ENCODE measurements at regions not wholly inside any gene's neighbourhood (a gene's known extent, or its start where the extent isn't known, plus 50 kb on each side); places are given as distances from the start of the nearest gene placed in this dataset.

DNA sequence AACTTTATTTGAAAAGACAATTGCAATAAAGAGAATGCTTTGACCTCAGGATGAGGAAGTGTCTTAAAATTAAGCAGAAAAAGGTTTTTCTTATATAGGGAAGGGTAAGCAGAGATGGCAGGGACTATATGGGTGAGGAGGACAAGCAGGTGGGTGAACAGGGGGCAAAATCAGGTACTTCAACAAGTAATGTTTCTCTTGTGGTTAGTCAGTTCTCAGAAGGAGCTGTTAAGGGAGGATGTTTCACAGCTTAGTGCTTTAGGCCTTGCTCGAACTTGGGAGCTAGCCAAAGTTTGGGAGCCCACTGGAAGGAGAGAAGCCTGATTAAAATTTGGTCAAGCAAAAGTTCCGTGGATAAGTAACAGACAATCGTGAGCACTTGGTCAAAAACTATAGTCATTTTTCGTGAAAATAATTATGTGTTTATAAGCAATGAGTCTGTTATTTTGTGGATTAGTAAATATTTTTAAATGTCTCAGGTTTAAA, 364.2 kb upstream of the TMPO start:
- no peaks in the 10 kb centered on the region for H3K36me3 ChIP-seq (ENCODE audit: insufficient read depth, low read length)
- no peaks in the 10 kb centered on the region for H3K27me3 ChIP-seq (ENCODE audit: insufficient read depth, low read length)
- H3K9me2 ChIP-seq (ENCODE audit: low read depth, low read length): no peaks in the 10 kb centered on the region
- no peaks in the 10 kb centered on the region for H3F3A ChIP-seq (ENCODE audit: insufficient read depth, low read length)
- no peaks in the 10 kb centered on the region for H4K20me1 ChIP-seq (ENCODE audit: insufficient read depth, low read length)
- H3K4me3 ChIP-seq (ENCODE audit: low read depth, low read length, poor library complexity, severe bottlenecking): no peak overlapping the region
- no peaks in the 10 kb centered on the region for H3K4me1 ChIP-seq (ENCODE audit: insufficient read depth, low read length, severe bottlenecking)
- no peaks in the 10 kb centered on the region for H3K9me3 ChIP-seq (ENCODE audit: low read length)
- no peak overlapping the region for H3K9ac ChIP-seq (ENCODE audit: low read length)
- H3K79me2 ChIP-seq (ENCODE audit: insufficient read depth, low read length): no peaks in the 10 kb centered on the region
- no peak overlapping the region for H3K4me2 ChIP-seq (ENCODE audit: low read length)
- TF ChIP-seq EZH2 (IDR thresholded peaks at IDR 0.05; ENCODE audit: borderline replicate concordance, low read length) (no peak), CTCF (IDR thresholded peaks at IDR 0.05; ENCODE audit: low read length) (no peak)
- no peak overlapping the region for H2AFZ ChIP-seq (ENCODE audit: low read length)
- H3K27ac ChIP-seq (ENCODE audit: low read depth, low read length, poor library complexity, severe bottlenecking): no peak overlapping the region

GRCh38 chr12:98151984-98152383, 363.4 kb upstream of the TMPO start:
- no peaks in the 10 kb centered on the region for H3K79me2 ChIP-seq (ENCODE audit: insufficient read depth, low read length)
- H3K27ac ChIP-seq (ENCODE audit: low read depth, low read length, poor library complexity, severe bottlenecking): no peak overlapping the region
- H3K9me3 ChIP-seq (ENCODE audit: low read length): no peaks in the 10 kb centered on the region
- H3K9me2 ChIP-seq (ENCODE audit: low read depth, low read length): no peaks in the 10 kb centered on the region
- no peaks in the 10 kb centered on the region for H3K4me1 ChIP-seq (ENCODE audit: insufficient read depth, low read length, severe bottlenecking)
- H3K36me3 ChIP-seq (ENCODE audit: insufficient read depth, low read length): no peaks in the 10 kb centered on the region
- no peak overlapping the region for H3K4me3 ChIP-seq (ENCODE audit: low read depth, low read length, poor library complexity, severe bottlenecking)
- H3K27me3 ChIP-seq (ENCODE audit: insufficient read depth, low read length): no peaks in the 10 kb centered on the region
- no peak overlapping the region for H3K4me2 ChIP-seq (ENCODE audit: low read length)
- H4K20me1 ChIP-seq (ENCODE audit: insufficient read depth, low read length): no peaks in the 10 kb centered on the region
- H2AFZ ChIP-seq (ENCODE audit: low read length): no peak overlapping the region
- TF ChIP-seq EZH2 (IDR thresholded peaks at IDR 0.05; ENCODE audit: borderline replicate concordance, low read length) (no peak), CTCF (IDR thresholded peaks at IDR 0.05; ENCODE audit: low read length) (no peak)
- no peaks in the 10 kb centered on the region for H3F3A ChIP-seq (ENCODE audit: insufficient read depth, low read length)
- H3K9ac ChIP-seq (ENCODE audit: low read length): no peak overlapping the region

DNA sequence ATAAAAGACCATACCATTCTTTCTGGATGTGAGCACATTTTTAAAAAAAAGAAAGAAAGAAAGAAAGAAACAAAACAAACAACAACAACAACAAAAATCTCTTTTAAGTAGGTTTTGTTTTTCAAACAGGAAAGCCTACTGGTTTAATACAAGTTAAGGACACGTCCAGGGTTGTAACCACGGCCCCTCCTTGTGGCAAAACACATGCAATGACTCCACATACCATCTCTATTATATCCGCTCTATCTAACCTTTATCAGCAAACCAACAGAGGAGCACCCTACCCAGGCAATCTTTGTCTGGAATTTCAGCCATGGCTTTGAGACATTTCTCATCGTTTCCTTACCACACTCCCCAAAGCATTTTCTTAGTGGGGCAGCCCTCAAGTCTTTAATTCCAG, 360.5 kb upstream of the TMPO start:
- H4K20me1 ChIP-seq (ENCODE audit: insufficient read depth, low read length): no peaks in the 10 kb centered on the region
- H3K4me1 ChIP-seq (ENCODE audit: insufficient read depth, low read length, severe bottlenecking): no peaks in the 10 kb centered on the region
- no peaks in the 10 kb centered on the region for H3K36me3 ChIP-seq (ENCODE audit: insufficient read depth, low read length)
- no peak overlapping the region for H3K27ac ChIP-seq (ENCODE audit: low read depth, low read length, poor library complexity, severe bottlenecking)
- H3K9ac ChIP-seq (ENCODE audit: low read length): no peak overlapping the region
- H3F3A ChIP-seq (ENCODE audit: insufficient read depth, low read length): no peaks in the 10 kb centered on the region
- H3K4me2 ChIP-seq (ENCODE audit: low read length): no peak overlapping the region
- peak; percentile 15; the same call in 1 of the 2 replicates for TF ChIP-seq CTCF (IDR thresholded peaks at IDR 0.05; ENCODE audit: low read length)
- TF ChIP-seq EZH2 (IDR thresholded peaks at IDR 0.05; ENCODE audit: borderline replicate concordance, low read length): no peak
- no peaks in the 10 kb centered on the region for H3K9me3 ChIP-seq (ENCODE audit: low read length)
- H3K79me2 ChIP-seq (ENCODE audit: insufficient read depth, low read length): no peaks in the 10 kb centered on the region
- no peaks in the 10 kb centered on the region for H3K9me2 ChIP-seq (ENCODE audit: low read depth, low read length)
- no peak overlapping the region for H2AFZ ChIP-seq (ENCODE audit: low read length)
- H3K4me3 ChIP-seq (ENCODE audit: low read depth, low read length, poor library complexity, severe bottlenecking): no peak overlapping the region
- H3K27me3 ChIP-seq (ENCODE audit: insufficient read depth, low read length): no peaks in the 10 kb centered on the region
